ENCODE measurements at regions not wholly inside any gene's neighbourhood (a gene's known extent, or its start where the extent isn't known, plus 50 kb on each side); places are given as distances from the start of the nearest gene placed in this dataset.

- no peak for DNase-seq (ENCODE audit: low spot score in 2 of 2)
- Histone ChIP-seq H3K27ac (no peak overlapping the region), H3K9me3 (no peaks in the 10 kb centered on the region), H3K4me3 (no peak overlapping the region), H3K4me1 (no peaks in the 10 kb centered on the region), H3K36me3 (no peaks in the 10 kb centered on the region), H3K27me3 (no peaks in the 10 kb centered on the region)
- TF ChIP-seq CTCF (IDR thresholded peaks at IDR 0.05), result no peak
- no peak for TF ChIP-seq EP300 (IDR thresholded peaks at IDR 0.05)
- no peak for TF ChIP-seq POLR2A (IDR thresholded peaks at IDR 0.05)
- 38 to 53% methylated on average over 3 of the region's 3 CpGs for WGBS, 2 donors
These were observed 582.0 kb downstream of the BCL11B start for GRCh38 chr14:98689951-98690350.

GRCh38 chr14:98692832-98693231, 579.2 kb downstream of the BCL11B start:
- no peak for TF ChIP-seq EP300 (IDR thresholded peaks at IDR 0.05)
- no peak for TF ChIP-seq POLR2A (IDR thresholded peaks at IDR 0.05)
- TF ChIP-seq CTCF (IDR thresholded peaks at IDR 0.05), result no peak
- H3K4me3 ChIP-seq, result no peak overlapping the region
- H3K36me3 ChIP-seq, result no peaks in the 10 kb centered on the region
- H3K27ac ChIP-seq, result no peak overlapping the region
- no peak for DNase-seq (ENCODE audit: low spot score in 2 of 2)
- WGBS, 2 donors, result 68 to 71% methylated on average over 5 of the region's 5 CpGs
- peaks cover 0 to 9% (median 0%) of the 10 kb centered on the region in 4 donors for H3K9me3 ChIP-seq
- no peaks in the 10 kb centered on the region for H3K4me1 ChIP-seq
- no peaks in the 10 kb centered on the region for H3K27me3 ChIP-seq

- no peak for TF ChIP-seq CTCF (IDR thresholded peaks at IDR 0.05)
- TF ChIP-seq POLR2A (IDR thresholded peaks at IDR 0.05), result no peak
- TF ChIP-seq EP300 (IDR thresholded peaks at IDR 0.05), result no peak
- no peak for DNase-seq (ENCODE audit: low spot score in 2 of 2)
These were observed 577.5 kb downstream of the BCL11B start for GRCh38 chr14:98694541-98694940.

GRCh38 chr14:98695809-98696208, 576.2 kb downstream of the BCL11B start:
- no peak overlapping the region for H3K4me3 ChIP-seq
- H3K36me3 ChIP-seq, result no peaks in the 10 kb centered on the region
- WGBS, 2 donors, result 82 to 90% methylated on average over 1 of the region's 1 CpG
- H3K4me1 ChIP-seq, result no peaks in the 10 kb centered on the region
- H3K9me3 ChIP-seq, result peaks cover 0 to 11% (median 0%) of the 10 kb centered on the region in 4 donors
- H3K27me3 ChIP-seq, result no peaks in the 10 kb centered on the region
- H3K27ac ChIP-seq, result no peak overlapping the region
- TF ChIP-seq CTCF (IDR thresholded peaks at IDR 0.05) (no peak), EP300 (IDR thresholded peaks at IDR 0.05) (no peak), POLR2A (IDR thresholded peaks at IDR 0.05) (no peak)
- DNase-seq (ENCODE audit: low spot score in 2 of 2), result no peak

More at GRCh38 chr14:98694541-98694940, 577.5 kb downstream of the BCL11B start:
- Histone ChIP-seq H3K36me3 (no peaks in the 10 kb centered on the region), H3K4me1 (no peaks in the 10 kb centered on the region), H3K4me3 (no peak overlapping the region), H3K27me3 (no peaks in the 10 kb centered on the region), H3K9me3 (peaks cover 0 to 11% (median 0%) of the 10 kb centered on the region in 4 donors), H3K27ac (no peak overlapping the region)

- TF ChIP-seq CTCF (IDR thresholded peaks at IDR 0.05), result no peak
- TF ChIP-seq POLR2A (IDR thresholded peaks at IDR 0.05), result no peak
- TF ChIP-seq EP300 (IDR thresholded peaks at IDR 0.05), result no peak
- no peak for DNase-seq (ENCODE audit: low spot score in 2 of 2)
These were observed 573.7 kb downstream of the BCL11B start for GRCh38 chr14:98698341-98698740.

More at GRCh38 chr14:98698341-98698740, 573.7 kb downstream of the BCL11B start:
- no peaks in the 10 kb centered on the region for H3K36me3 ChIP-seq
- H3K27ac ChIP-seq, result no peak overlapping the region
- H3K4me1 ChIP-seq, result no peaks in the 10 kb centered on the region
- H3K9me3 ChIP-seq, result peaks cover 0 to 11% (median 0%) of the 10 kb centered on the region in 4 donors
- 82 to 90% methylated on average over 2 to 3 of the region's 3 CpGs for WGBS, 2 donors
- H3K27me3 ChIP-seq, result no peaks in the 10 kb centered on the region
- H3K4me3 ChIP-seq, result no peak overlapping the region
